ENCODE measurements at regions not wholly inside any gene's neighbourhood (a gene's known extent, or its start where the extent isn't known, plus 50 kb on each side); places are given as distances from the start of the nearest gene placed in this dataset.
"Not testable (repeated sequence)": the region's sequence is repeated elsewhere in the genome, so short reads cannot be mapped to it uniquely, and the experiment has no call there.

DNA sequence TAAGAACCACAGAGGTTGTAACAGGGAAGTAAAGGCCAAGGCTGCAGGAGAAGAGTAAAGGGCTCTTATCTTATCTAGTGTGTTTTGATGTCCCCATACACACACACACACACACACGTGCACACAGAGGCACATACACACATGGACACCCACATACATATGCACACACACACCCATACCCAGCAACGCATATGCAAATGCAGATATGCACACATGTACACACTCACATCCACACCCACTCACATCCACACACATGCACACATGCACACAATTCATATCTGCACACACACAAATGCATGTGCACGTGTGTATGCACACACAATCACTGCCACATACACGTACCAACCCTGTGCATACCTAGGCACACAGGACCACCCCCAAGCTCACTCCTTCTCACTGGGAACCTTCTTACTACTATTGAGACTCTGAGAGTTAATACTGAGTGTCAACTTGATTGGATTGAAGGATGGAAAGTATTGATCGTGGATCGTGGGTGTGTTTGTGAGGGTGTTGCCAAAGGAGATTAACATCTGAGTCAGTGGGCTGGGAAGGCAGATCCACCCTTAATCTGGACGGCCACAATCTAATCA lies 99.0 kb upstream of the AKAP13 start:
- TF ChIP-seq CTCF (IDR thresholded peaks at IDR 0.05), result no peak
- no peak overlapping the region for H3K4me3 ChIP-seq
- ATAC-seq (ENCODE audit: insufficient number of reproducible peaks, low FRiP score, low read depth) (no peak), DNase-seq (ENCODE audit: low spot score) (no peak)
- no peak overlapping the region for H3K27ac ChIP-seq
- no peaks in the 10 kb centered on the region for H3K27me3 ChIP-seq (replicated peaks; ENCODE audit: insufficient read depth)
- no peaks in the 10 kb centered on the region for H3K36me3 ChIP-seq
- no peaks in the 10 kb centered on the region for H3K4me1 ChIP-seq (ENCODE audit: control insufficient read depth in 1 of 2, low read depth in 2 of 2)
- H3K9me3 ChIP-seq, result no peaks in the 10 kb centered on the region

DNA sequence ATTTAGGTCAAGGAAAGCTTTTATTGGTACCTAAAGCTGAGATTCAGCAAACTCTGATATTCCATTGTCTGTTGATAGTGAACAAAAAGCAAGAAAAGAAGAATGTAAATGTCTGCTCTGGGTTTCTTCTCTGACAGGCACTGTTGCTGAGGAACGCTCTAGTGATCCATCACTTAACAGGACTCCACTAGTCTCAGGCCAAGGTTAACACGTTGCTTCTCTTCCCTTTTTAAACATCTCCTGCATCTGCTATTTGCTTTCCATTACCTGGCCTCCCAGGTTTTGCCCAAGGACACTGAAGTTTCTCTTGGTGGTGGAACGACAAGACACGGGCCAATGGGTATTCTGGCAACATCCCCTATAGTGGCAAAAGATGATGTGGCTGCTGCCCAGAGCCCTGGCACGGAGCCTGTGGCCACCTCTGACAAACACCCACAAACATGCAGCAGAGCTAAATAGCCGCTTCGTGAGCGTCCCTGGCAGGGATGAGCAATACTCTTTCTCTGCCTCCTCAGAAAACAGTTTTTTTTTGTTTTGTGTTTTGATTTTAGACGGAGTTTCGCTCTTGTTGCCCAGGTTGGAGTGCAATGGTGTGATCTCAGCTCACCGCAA lies 97.8 kb upstream of the AKAP13 start:
- Histone ChIP-seq H3K27me3 (replicated peaks; ENCODE audit: insufficient read depth) (no peaks in the 10 kb centered on the region), H3K27ac (no peak overlapping the region), H3K4me3 (no peak overlapping the region), H3K4me1 (ENCODE audit: control insufficient read depth in 1 of 2, low read depth in 2 of 2) (no peaks in the 10 kb centered on the region), H3K36me3 (no peaks in the 10 kb centered on the region), H3K9me3 (no peaks in the 10 kb centered on the region)
- DNase-seq (ENCODE audit: low spot score) (no peak), ATAC-seq (ENCODE audit: insufficient number of reproducible peaks, low FRiP score, low read depth) (no peak)
- TF ChIP-seq CTCF (IDR thresholded peaks at IDR 0.05), result no peak

DNA sequence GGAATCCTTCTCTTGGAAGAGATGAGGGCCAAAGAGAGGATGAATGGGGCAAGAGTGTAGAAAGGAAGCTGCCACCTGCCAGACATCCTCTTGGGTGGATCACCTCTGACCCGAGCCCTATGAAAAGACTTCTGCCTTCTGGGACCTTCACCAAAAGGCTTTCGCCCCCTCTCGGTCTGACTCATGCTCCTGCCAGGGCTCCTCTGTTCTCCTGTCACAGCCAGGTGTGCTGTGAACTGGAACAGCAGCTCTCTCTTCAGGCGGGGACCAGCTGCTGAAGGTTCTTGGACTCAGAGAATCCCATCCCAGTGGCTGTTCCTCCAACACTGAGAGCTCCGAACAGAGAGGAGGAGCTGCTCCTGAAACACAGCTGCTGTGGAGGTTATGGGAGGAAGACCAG lies 96.6 kb upstream of the AKAP13 start:
- DNase-seq (ENCODE audit: low spot score); H3K9me3 ChIP-seq; H3K27me3 ChIP-seq (replicated peaks; ENCODE audit: insufficient read depth); H3K27ac ChIP-seq; H3K4me1 ChIP-seq (ENCODE audit: control insufficient read depth in 1 of 2, low read depth in 2 of 2); H3K4me3 ChIP-seq; ATAC-seq (ENCODE audit: insufficient number of reproducible peaks, low FRiP score, low read depth); H3K36me3 ChIP-seq: not testable (repeated sequence)

DNA sequence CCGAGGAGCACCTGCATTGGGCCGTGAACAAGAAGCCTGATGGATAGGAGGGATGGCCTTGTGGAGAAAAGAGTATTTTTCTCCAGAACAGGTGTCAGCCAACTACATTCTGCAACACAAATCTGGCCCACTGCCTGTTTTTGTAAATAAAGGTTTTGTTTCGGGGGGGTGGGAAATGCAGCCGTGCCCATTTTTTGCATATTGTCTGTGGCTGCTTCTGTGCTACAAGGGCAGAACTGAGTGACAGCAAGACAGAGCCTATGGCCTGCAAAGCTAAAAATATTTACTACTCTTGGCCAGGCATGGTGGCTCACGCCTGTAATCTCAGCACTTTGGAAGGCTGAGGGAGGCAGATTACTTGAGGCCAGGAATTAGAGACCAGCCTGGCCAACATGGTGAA lies 95.9 kb upstream of the AKAP13 start:
- no peaks in the 10 kb centered on the region for H3K27me3 ChIP-seq (replicated peaks; ENCODE audit: insufficient read depth)
- H3K27ac ChIP-seq, result no peak overlapping the region
- no peak for TF ChIP-seq CTCF (IDR thresholded peaks at IDR 0.05)
- H3K4me1 ChIP-seq (ENCODE audit: control insufficient read depth in 1 of 2, low read depth in 2 of 2), result no peaks in the 10 kb centered on the region
- DNase-seq (ENCODE audit: low spot score), result no peak
- no peak overlapping the region for H3K4me3 ChIP-seq
- H3K36me3 ChIP-seq, result no peaks in the 10 kb centered on the region
- ATAC-seq (ENCODE audit: insufficient number of reproducible peaks, low FRiP score, low read depth), result no peak
- H3K9me3 ChIP-seq, result no peaks in the 10 kb centered on the region

DNA sequence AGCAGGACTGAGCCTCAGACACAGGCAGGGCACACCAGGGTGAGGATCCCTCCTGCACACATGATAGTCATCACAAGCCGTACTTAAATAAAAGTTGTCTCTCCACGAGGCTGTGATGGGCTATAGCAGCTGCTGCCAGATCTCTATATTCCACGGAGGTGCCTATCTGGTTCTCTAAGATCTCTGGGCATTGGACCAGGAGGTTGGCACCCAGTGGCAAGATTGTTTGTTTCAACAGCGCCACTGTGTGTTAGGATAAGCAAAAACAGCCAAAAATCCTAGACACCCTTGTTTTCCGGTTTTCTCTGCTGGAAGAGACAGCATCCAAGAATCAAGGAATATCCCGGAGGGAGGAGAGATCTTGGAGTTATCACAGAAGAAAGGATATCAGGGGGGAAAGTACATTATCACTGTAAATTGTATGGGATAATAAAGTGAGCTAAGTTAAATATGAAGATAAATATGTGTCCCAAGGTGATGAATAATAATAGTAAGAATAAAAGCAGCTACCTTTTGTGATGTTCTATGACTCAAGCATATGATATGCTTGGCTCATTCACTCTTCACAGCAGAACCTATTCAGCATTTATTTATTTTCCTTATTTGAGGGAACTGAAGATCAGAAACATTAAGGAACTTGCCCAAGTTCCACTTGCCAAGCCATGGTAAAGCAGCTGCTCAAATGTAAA lies 90.6 kb upstream of the AKAP13 start:
- no peak overlapping the region for H3K4me3 ChIP-seq
- no peak for ATAC-seq (ENCODE audit: insufficient number of reproducible peaks, low FRiP score, low read depth)

GRCh38 chr15:85292583-85292982 lies 87.8 kb upstream of the AKAP13 start:
- H3K4me3 ChIP-seq; H3K4me1 ChIP-seq (ENCODE audit: control insufficient read depth in 1 of 2, low read depth in 2 of 2); DNase-seq (ENCODE audit: low spot score); ATAC-seq (ENCODE audit: insufficient number of reproducible peaks, low FRiP score, low read depth); H3K9me3 ChIP-seq; H3K36me3 ChIP-seq; H3K27ac ChIP-seq; H3K27me3 ChIP-seq (replicated peaks; ENCODE audit: insufficient read depth): not testable (repeated sequence)

More for the DNA sequence above, 90.6 kb upstream of the AKAP13 start:
- H3K27me3 ChIP-seq (replicated peaks; ENCODE audit: insufficient read depth), result no peaks in the 10 kb centered on the region
- no peak overlapping the region for H3K27ac ChIP-seq
- H3K9me3 ChIP-seq, result no peaks in the 10 kb centered on the region
- peak; percentile 23 for DNase-seq (ENCODE audit: low spot score)
- TF ChIP-seq CTCF (IDR thresholded peaks at IDR 0.05), result peak; percentile 59
- H3K4me1 ChIP-seq (ENCODE audit: control insufficient read depth in 1 of 2, low read depth in 2 of 2), result no peaks in the 10 kb centered on the region
- H3K36me3 ChIP-seq, result no peaks in the 10 kb centered on the region

Data from thoracic aorta (tissue), 2 donors.